ENCODE measurements at regions not wholly inside any gene's neighbourhood (a gene's known extent, or its start where the extent isn't known, plus 50 kb on each side); places are given as distances from the start of the nearest gene placed in this dataset.

DNA sequence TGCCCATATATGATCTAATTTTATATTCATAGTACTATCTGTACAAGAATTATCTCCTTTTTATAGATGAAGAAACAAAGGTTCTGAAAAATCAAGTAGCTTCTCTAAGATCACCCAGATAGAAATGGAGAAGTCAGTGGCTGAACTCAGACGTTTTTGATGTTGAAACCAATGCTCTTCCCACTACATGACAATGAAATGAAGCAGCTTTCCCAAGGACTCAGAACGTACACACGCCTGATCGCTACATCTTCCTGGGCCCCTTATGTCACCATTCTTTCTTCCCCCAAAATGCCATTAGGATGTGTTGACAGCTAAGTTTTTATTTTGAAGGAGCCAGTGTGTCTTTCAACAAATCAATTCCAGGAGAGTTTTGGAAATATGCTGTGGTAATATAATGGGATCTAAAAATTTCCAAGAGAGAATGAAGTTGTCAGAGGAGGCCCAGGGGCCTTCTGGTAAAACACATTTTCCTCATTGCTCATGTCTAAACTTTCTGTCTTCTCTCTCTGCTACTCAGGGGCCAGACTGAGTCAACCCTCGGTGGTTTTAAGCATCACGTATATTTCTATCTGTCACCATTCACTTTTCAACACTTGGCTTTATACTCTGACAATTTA, 98.1 kb upstream of the COL21A1 start:
- DNase-seq = no peak

DNA sequence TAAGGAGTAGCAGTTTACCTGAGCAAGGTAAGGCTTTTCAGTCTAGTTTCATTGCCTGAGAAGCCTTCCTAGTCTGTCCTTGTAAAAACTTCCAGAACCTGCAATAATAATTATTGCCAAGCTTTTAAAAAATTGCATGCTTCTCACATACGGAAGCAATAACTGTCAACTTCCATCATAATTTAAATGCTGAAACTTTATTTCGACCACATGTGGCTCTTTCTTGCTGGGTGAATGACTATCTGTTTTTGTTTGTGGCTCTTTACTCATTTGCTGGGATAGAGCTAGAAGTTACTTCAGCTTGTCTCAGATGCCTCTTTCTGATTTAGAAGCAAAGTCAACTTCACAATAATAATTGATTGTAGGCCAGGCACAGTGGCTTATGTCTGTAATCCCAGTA, 95.9 kb upstream of the COL21A1 start:
- no peak for DNase-seq

DNA sequence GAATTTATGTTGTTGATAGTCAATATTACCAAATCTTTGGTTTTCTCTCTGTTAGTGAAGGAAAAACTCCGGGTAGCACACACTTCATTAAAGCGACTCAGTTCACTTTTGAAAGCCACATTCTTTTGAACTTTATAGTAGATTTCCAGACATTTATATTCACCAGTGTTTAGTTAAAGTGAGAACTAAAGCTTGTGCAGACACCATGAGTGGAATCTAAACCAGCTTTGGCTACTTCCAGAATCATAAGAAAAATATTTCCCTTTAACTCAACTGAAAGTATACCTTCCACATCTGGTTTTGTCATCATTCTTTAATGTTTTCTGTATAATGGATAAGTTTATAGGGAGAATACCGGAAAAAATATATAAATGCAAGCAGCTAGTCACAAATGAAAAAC, 92.1 kb upstream of the COL21A1 start:
- no peak for DNase-seq

DNA sequence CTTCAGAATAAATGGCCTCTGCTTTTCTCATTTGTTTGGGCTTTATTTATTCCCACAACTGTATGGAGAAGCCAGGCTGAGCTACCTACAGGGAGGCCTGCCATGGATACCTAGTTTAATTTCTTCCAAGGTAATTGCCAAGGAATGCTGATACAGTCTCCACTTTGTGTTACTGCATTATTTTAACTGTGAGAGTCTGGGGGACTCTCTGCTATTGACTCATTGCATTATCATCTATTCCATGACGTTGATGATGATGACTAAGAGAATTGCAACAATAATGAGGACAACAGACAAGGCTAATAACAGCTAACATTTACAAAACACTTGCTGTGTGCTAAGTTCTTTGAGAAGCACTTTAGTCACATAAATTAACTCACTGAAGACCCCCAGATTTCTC, 88.3 kb upstream of the COL21A1 start:
- no peak for DNase-seq

DNA sequence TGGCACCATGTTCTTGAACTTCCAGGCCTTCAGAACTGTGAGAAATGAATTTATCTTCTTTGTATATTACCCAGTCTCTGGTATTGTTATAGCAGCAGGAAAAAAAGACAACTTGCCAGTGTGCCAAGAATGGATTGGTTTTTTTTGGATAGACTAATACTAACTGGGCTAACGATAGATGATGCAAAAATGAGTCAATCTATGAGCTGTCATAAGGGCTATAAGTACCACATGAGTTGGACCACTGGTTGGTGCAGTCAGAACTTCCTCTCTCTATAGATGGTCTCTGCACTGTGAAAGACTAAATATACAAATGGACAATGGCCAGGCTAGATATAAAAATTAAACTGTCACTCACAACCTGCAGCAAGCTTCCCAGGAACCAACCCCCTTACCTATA, 87.6 kb upstream of the COL21A1 start:
- DNase-seq = no peak

DNA sequence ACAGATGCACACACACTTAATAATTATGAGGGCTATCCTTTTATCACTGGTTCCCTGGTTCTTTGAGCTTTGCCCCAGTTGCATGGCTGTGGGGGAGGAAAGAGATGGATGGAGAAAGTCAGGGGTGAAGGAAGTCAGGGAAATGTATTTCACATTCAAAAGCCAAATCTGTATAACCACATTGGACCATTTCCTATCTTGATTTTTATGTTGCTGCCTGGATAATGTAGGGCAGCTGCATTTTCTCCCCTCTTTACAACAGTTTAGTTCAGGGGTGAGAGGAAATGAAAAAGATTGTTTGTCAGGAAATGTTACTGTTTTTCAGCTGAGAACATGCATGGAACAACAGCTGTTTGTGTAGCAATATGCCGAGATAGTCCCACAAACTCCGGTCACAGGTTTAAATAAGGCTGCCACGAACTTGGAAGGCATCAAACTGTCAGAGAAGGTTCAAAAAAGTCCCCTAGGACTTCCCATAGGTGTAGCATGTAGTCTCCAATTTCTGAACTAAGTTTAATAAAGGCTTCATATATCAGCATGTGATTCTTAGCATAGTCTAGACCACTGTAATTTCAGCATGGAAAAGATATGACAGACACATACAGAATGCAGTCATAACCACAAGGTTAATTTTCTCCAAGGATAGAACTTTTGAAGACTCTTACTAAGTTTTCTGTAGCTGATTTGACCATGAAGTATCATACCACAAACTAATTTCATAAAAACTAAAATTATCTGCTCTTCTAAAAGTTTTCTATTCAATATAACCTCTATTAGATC, 82.1 kb upstream of the COL21A1 start:
- no peak for DNase-seq

DNA sequence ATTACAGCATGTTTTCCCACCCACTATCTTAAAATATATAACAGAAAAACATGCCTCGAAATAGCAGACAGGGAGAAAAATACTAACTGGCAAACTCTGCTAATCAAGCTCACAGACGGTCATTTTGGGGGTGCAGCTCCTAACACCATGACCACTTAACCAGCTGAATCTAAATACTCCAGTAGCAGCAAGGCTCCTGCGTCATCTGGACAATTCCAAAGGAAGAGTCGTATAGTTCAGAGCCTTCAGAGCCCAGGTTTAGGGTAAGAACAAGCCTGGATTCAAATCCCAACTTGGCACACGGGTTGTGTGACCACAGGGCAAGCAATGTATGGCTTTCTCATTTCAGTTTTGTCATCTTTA, 81.3 kb upstream of the COL21A1 start:
- DNase-seq = no peak

DNA sequence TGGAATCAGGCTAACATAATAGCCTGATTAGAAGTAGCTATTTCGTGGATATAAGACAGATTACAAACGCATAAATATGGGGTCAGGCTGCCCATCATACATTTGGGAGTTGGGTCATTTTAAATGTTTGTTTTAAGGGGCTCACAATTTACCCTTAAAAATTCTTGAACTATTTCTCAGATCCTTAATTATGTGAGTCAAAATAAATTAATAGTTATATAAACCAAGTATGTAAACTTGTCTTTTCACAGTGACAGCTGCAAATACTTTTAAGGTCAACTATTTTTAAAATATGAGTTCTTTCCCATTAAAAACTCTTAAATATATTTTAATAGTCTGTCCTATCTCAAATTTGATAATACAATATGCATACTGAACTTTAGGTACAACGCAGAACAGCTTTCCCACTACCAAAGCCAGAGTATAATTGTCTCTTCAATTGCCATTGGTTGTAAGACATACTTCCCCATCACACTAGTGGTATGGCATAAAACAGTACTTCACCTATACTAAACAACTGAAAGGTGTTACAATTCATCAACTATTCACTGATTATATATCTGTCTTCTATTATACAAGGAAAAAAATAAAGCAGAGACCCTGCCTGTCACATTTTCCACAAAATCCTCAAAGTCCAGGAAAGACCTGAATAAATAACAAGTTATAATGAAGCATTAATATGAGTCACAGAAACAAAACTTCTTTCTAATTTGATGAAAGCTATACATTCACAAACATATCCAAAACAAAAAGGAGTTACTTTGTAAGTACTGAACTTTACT, 80.8 kb upstream of the COL21A1 start:
- DNase-seq = no peak

DNA sequence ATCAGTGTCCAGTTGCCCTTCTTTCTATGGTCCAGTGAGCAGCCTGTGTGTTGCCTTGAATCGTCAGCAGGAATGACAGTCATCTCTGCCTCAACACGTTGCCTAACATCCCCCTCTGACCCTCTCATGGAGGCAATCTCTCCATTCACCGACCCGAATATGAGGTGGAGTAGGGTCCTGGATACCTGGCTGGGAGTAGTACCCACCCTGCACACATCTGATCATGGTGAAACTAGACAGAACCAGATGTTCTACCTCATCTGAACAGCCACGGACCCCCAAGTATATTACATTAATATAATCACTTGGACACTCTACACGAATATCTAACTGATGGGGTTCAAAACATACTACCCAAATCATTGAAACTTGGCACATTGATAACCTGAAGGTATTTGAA, 77.0 kb upstream of the COL21A1 start:
- DNase-seq = no peak

DNA sequence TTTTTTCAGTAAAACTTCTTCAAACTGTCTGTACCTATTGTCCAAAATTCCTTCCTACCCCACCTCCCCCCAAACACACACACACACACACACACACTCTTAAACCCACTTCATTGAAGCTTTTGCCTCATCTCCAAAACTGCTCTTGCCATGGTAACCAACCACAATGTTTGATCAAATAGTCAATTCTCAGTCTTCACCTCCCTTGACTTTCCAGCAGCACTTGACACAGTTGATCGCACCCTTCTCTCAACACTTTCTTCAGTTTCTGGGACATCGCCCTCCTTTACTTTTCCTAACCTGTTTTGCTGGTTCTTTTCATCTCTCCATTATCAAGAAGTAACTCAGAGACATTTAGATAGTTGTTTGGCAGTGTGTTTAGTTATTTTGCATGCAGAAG, 71.5 kb upstream of the COL21A1 start:
- no peak for DNase-seq

DNA sequence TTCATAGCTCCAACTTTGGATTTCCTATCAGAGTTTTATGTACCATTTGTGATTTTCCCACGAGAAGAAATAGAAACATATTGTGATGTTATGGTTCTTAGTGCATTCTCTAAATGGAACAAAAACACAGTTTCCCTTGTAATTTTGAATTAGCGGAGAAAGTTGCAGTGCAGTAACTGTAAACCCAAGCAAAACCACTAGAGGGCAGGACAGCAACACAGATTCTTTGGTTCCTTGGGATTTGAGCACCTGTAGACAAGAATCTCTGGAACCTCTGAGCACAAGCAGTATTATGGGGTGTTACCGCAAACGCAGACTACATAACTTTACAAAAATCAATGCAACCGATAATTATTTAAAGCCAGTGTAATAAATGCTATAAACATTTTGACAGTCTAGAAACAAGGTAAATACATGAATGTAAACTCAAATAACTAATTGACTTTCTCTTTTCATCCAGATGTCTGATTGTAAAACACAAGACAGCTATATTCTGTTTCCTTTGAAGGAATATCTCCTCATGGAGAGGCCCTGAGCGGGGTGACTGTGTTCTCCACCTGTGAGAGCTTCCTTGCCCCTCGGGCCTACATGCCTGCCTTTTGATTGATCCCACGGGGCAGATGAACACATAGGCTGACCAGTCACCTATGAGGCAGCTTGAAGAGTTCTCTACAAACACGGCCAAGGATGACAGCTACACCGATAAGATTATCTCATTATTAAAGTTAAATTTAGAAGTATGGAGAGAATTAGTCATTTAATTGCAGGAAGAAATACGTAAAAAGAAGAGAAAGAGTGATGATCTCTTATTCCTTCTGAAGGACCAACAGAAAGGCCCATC, 67.5 kb upstream of the COL21A1 start:
- DNase-seq = no peak

DNA sequence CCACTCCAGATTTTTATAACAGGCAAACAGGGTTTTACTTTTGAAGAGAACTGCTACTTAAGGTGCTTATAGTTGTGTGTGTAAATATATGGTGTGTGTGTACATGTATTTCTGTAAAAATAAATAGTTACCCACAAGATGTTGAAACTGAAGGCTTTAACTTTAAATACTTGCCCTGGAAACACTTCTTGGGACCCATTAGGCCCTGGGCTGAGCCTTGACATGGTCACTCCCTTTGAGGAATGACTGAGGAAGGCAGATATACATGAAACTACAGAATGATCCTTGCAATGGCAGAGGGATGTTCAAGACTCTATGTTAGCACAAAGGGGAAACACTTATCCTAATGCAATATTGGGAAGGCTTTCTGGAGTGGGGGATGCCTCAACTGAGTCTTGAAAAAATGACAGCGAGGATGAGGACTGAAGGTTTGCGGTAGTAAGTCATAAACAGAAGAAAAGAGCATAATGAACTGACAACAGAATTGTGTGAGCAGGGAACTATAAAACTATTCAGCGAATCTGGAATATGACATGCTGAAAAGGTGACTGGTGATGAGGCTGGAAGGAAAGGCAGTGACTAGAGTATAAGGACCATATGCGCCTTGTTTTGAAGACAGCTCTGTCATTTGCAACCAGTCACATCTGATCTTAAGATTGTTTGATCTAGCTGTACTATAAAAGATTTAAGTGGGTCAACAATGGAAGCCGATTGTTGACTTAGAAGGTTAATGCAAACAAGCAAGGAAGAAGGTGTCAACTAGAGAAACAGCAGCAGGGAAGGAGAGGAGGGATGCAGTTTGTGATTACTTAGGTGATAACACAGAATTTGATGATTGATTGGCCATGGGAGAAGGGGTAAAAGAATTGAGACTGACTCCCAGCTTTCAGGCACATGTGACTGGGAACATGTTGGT, 64.4 kb upstream of the COL21A1 start:
- no peak for DNase-seq

DNA sequence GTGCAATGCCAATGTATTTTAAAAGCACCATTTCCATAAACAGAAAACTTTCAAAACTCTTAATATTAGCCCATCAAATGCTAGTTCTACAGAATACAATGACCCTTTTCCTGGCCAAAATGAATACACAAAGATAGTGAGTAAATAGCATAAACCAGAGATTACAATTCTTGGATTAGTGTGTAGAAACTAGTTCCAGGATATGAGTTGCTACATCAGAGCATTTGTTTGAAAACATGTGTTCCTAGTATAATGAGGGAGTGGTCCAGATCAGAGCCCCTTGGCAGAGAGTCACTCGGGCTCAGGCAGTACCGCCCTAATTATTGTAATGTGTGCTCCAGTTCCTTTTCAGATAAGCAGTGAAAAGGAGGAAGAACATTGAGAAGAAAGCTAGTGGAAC, 63.7 kb upstream of the COL21A1 start:
- DNase-seq = no peak

DNA sequence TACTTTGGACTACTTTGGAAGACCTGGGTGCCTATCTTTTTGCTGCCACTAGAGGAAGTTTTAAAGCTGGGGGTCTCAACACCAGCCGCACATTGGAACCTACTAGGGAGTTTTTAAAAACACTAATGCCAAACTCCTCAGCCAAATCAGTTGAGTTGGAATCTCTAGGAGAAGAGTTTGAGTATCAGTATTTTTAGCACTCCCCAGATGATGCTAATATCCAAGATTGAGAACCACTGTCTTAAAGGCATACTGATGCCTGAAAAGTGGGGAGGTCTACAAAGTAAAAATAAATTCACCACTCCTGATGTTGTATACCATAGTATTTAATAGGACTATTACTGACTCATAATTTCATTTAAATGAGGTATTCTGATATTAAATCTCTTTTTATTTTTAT, 62.9 kb upstream of the COL21A1 start:
- no peak for DNase-seq

DNA sequence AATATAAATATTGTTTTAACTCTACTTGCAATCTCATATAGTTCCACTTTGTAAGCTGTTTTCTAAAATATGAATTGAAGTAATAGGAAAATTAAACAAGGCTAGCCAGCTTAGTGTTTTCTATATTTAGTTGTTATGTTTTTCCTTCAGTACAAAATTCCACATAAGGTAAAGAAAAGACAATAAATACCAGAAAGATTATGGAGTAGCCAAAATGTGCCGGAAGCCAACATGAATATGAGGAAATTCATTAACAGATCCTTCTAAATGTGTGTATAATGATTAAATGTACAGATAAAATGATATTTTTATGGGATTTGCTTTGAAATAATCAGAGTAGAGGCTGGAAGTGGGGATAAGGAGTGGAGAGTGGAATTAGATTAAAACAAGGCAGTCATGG, 52.5 kb upstream of the COL21A1 start:
- no peak for DNase-seq

DNA sequence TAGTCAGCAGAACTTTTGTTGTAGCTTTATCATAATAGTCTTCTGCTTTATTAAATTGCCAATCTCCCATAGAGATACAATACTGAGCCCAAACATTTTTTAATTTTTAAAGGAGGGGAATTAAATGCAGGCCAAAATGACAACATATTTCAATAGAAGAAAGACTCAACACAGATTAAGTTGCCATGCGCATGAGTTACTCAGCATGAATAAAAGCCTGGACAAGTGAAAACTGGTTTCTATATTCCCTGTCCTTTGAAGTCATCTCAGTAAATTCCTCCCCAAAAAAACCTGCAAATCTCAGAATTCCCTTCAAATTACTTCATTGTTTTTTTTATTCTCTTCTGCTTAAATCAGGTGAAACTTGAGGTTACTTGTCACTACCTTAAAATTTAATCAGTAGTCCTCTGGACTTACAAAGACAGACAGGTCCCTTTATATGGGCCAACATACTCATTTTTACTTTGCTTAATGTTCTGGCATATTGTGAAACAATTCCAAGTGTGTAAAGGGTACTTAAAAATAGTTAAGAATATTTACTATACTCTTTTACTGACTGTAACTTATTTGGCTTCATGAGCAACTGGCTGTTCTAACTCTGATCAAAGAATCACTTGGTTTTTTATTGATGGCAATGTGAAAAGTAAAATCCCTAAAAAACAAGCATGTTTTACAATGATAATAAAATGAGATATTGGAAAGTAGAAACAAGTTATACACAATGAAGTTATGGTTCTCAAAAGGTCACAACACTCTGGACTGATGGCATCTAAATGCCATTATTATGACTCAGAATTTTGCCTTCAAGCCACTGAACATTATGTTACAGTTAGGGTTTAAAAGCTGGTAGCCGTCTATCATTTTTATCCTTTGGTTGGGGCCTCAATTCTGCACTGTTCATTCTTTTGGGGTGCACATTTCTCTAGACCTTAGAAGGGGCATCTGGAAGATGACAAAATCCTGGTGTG, 49.9 kb upstream of the COL21A1 start:
- DNase-seq = no peak

Measured in activated CD4-positive, CD25-positive, alpha-beta regulatory T cell (primary cell).